Activated T-cell treated with anti-CD3 and anti-CD28 coated beads, Interleukin-2, amount 50 U/mL, for 48 hours (primary cell): ENCODE measurements at regions not wholly inside any gene's neighbourhood (a gene's known extent, or its start where the extent isn't known, plus 50 kb on each side); places are given as distances from the start of the nearest gene placed in this dataset.
"Not testable (repeated sequence)": the region's sequence is repeated elsewhere in the genome, so short reads cannot be mapped to it uniquely, and the experiment has no call there.

Experiments used
- DNase-seq, 2 experiments: peaks; one replicate each; pipeline ENCODE4 v3.0.0-alpha.2; 2020

GRCh38 chr5:63089147-63089546 is 510.5 kb downstream of the LRRC70 start:
- DNase-seq: no peak

- DNase-seq: no peak
Measured at GRCh38 chr5:63085561-63085960, 506.9 kb downstream of the LRRC70 start.

- DNase-seq: not testable (repeated sequence)
Measured at GRCh38 chr5:63083689-63084088, 505.1 kb downstream of the LRRC70 start.

- DNase-seq: no peak
Measured at GRCh38 chr5:63081402-63081801, 502.8 kb downstream of the LRRC70 start.

- no peak for DNase-seq
Measured at GRCh38 chr5:63070001-63070400, 491.4 kb downstream of the LRRC70 start.

GRCh38 chr5:63055421-63055820 is 476.8 kb downstream of the LRRC70 start:
- no peak for DNase-seq

GRCh38 chr5:63053019-63053638 is 474.5 kb downstream of the LRRC70 start:
- no peak for DNase-seq

- no peak for DNase-seq
Measured at GRCh38 chr5:63050916-63051315, 472.3 kb downstream of the LRRC70 start.

GRCh38 chr5:63049935-63050334 is 471.3 kb downstream of the LRRC70 start:
- DNase-seq: no peak

GRCh38 chr5:63043792-63044191 is 465.2 kb downstream of the LRRC70 start:
- no peak for DNase-seq

GRCh38 chr5:63032343-63032742 is 453.7 kb downstream of the LRRC70 start:
- DNase-seq: no peak

- DNase-seq: no peak
Measured at GRCh38 chr5:63029891-63030290, 451.3 kb downstream of the LRRC70 start.

- DNase-seq: no peak
Measured at GRCh38 chr5:63025679-63026078, 447.1 kb downstream of the LRRC70 start.

- DNase-seq: no peak
Measured at GRCh38 chr5:63022403-63022802, 443.8 kb downstream of the LRRC70 start.

GRCh38 chr5:63011158-63011557 is 432.5 kb downstream of the LRRC70 start:
- DNase-seq: no peak

GRCh38 chr5:63008195-63008594 is 429.6 kb downstream of the LRRC70 start:
- DNase-seq: no peak

- not testable (repeated sequence) for DNase-seq
Measured at GRCh38 chr5:62994842-62995241, 416.2 kb downstream of the LRRC70 start.

GRCh38 chr5:62985749-62986148 is 407.1 kb downstream of the LRRC70 start:
- DNase-seq: no peak

GRCh38 chr5:62982348-62982747 is 403.7 kb downstream of the LRRC70 start:
- no peak for DNase-seq

GRCh38 chr5:62980884-62981283 is 402.3 kb downstream of the LRRC70 start:
- no peak for DNase-seq

GRCh38 chr5:62979472-62979871 is 400.9 kb downstream of the LRRC70 start:
- DNase-seq: no peak

GRCh38 chr5:62977661-62978060 is 399.0 kb downstream of the LRRC70 start:
- DNase-seq: no peak

GRCh38 chr5:62974623-62975022 is 396.0 kb downstream of the LRRC70 start:
- DNase-seq: no peak

GRCh38 chr5:62969409-62970120 is 390.9 kb downstream of the LRRC70 start:
- DNase-seq: no peak

GRCh38 chr5:62964428-62964827 is 385.8 kb downstream of the LRRC70 start:
- no peak for DNase-seq
